H1 (cell line): ENCODE measurements at regions not wholly inside any gene's neighbourhood (a gene's known extent, or its start where the extent isn't known, plus 50 kb on each side); places are given as distances from the start of the nearest gene placed in this dataset.

Experiments used
- CTCF ChIA-PET: fragments of 300-600 bp; sonication (Branson Sonifier 250); formaldehyde crosslinking; loops from one replicate; lab custom pipeline; 2021; ENCODE audit not compliant: partially characterized antibody; lab: Charles Lee
- POLR2A ChIA-PET: fragments of 300-600 bp; sonication (Branson Sonifier 250); formaldehyde crosslinking; loops from one replicate; lab custom pipeline; 2021; ENCODE audit warnings: inconsistent platforms; ENCODE audit not compliant: partially characterized antibody; lab: Charles Lee
- DNase-seq, 2 experiments: peaks; one replicate each; pipeline versions ENCODE4 v3.0.0 to v3.0.0-alpha.2; 2010 to 2022; ENCODE audit warnings: low spot score in 2 of 2, low read depth in 1 of 2, mixed read lengths in 1 of 2
- FAIRE-seq: peaks from 2 replicates; lab custom pipeline; 2011; peaks lifted over from hg19 to GRCh38; lab: Jason Lieb, UNC
- H2AFZ ChIP-seq: 2 replicates; pipeline ENCODE4 v1.8.1; 2012; ENCODE audit warnings: low read length, inconsistent platforms
- H2AK5ac ChIP-seq: 2 replicates; pipeline ENCODE4 v1.6.1; 2013; ENCODE audit warnings: low read depth, low read length
- H2BK120ac ChIP-seq: replicated peaks from 2 replicates; pipeline ENCODE3; 2013; ENCODE audit warnings: low read depth, low read length, inconsistent platforms
- H2BK12ac ChIP-seq: 2 replicates; pipeline ENCODE4 v1.6.1; 2013; ENCODE audit warnings: low read depth, low read length
- H2BK15ac ChIP-seq: 2 replicates; pipeline ENCODE4 v1.6.1; 2013; ENCODE audit warnings: low read length
- H2BK20ac ChIP-seq: 2 replicates; pipeline ENCODE4 v1.6.1; 2013; ENCODE audit warnings: low read length
- H2BK5ac ChIP-seq: 2 replicates; pipeline ENCODE4 v1.6.1; 2013; ENCODE audit warnings: low read depth, low read length
- H3K14ac ChIP-seq: 2 replicates; pipeline ENCODE4 v1.6.1; 2013; ENCODE audit warnings: inconsistent platforms; ENCODE audit not compliant: insufficient read length
- H3K18ac ChIP-seq: 2 replicates; pipeline ENCODE4 v1.6.1; 2013; ENCODE audit warnings: low read length; ENCODE audit errors: extremely low read depth
- H3K23ac ChIP-seq: 2 replicates; pipeline ENCODE4 v1.6.1; 2013; ENCODE audit warnings: inconsistent platforms; ENCODE audit not compliant: insufficient read length
- H3K23me2 ChIP-seq: 2 replicates; pipeline ENCODE4 v1.6.1; 2013; ENCODE audit warnings: low read depth, low read length
- H3K27ac ChIP-seq: 2 replicates; pipeline ENCODE4 v1.6.1; 2011; ENCODE audit warnings: low read depth, low read length, inconsistent platforms
- H3K27me3 ChIP-seq, 4 experiments: replicated peaks in 1 of 4; 1 replicate in 1 of 4; 2 replicates in 3 of 4; pipeline versions ENCODE4 v1.6.1 to v1.8.1; 2011 to 2013; ENCODE audit warnings: low read length in 3 of 4, mild to moderate bottlenecking in 3 of 4, inconsistent platforms in 2 of 4, mixed read lengths in 2 of 4, moderate library complexity in 1 of 4; ENCODE audit not compliant: control insufficient read depth in 3 of 4, insufficient read depth in 3 of 4; ENCODE audit errors: extremely low read depth in 1 of 4
- H3K36me3 ChIP-seq, 4 experiments: 2 replicates each; pipeline versions ENCODE4 v1.6.1 to v1.8.1; 2011 to 2013; ENCODE audit warnings: mild to moderate bottlenecking in 4 of 4, low read length in 3 of 4, moderate library complexity in 2 of 4, control low read depth in 1 of 4, inconsistent platforms in 1 of 4; ENCODE audit not compliant: insufficient read depth in 4 of 4, control insufficient read depth in 2 of 4
- H3K4ac ChIP-seq: replicated peaks from 2 replicates; pipeline ENCODE3; 2013; ENCODE audit warnings: low read length, low read depth, mixed read lengths, inconsistent platforms; ENCODE audit not compliant: insufficient read length
- H3K4me1 ChIP-seq, 4 experiments: replicated peaks in 1 of 4; 1 replicate in 1 of 4; 2 replicates in 3 of 4; pipeline versions ENCODE4 v1.6.1 to v1.8.1; 2011 to 2013; ENCODE audit warnings: low read length in 3 of 4, inconsistent platforms in 2 of 4, mixed read lengths in 1 of 4; ENCODE audit not compliant: insufficient read depth in 4 of 4, control insufficient read depth in 3 of 4
- H3K4me2 ChIP-seq, 2 experiments: 2 replicates each; pipeline versions ENCODE4 v1.6.1 to v1.8.1; 2011 to 2013; ENCODE audit warnings: low read depth in 2 of 2, low read length in 2 of 2, control low read depth in 1 of 2, inconsistent platforms in 1 of 2, mild to moderate bottlenecking in 1 of 2; ENCODE audit not compliant: insufficient read depth in 1 of 2
- H3K4me3 ChIP-seq, 4 experiments: fragments of 200-600, 300-600 bp in 1 of 4; sonication (generic), shearing (Covaris generic), sonication (Bioruptor Twin) in 1 of 4; 2 replicates each; pipeline versions ENCODE4 v1.5.1 to v1.8.1; 2011 to 2016; ENCODE audit warnings: low read length in 4 of 4, low read depth in 3 of 4, control low read depth in 2 of 4, inconsistent platforms in 2 of 4, mild to moderate bottlenecking in 2 of 4, mixed read lengths in 1 of 4, moderate library complexity in 1 of 4; ENCODE audit not compliant: insufficient read depth in 2 of 4; ENCODE audit errors: extremely low read depth in 1 of 4
- H3K56ac ChIP-seq: replicated peaks from 2 replicates; pipeline ENCODE3; 2013; ENCODE audit warnings: low read depth, mild to moderate bottlenecking, mixed read lengths, low read length, inconsistent platforms; ENCODE audit not compliant: insufficient read length
- H3K79me1 ChIP-seq: 2 replicates; pipeline ENCODE4 v1.6.1; 2013; ENCODE audit warnings: low read depth, low read length, control low read depth
- H3K79me2 ChIP-seq, 2 experiments: 2 replicates each; pipeline versions ENCODE4 v1.6.1 to v1.8.1; 2012 to 2013; ENCODE audit warnings: low read length in 2 of 2, mild to moderate bottlenecking in 2 of 2, inconsistent platforms in 1 of 2; ENCODE audit not compliant: insufficient read depth in 2 of 2, control insufficient read depth in 1 of 2
- H3K9ac ChIP-seq, 4 experiments: replicated peaks in 1 of 4; 1 replicate in 1 of 4; 2 replicates in 3 of 4; pipeline versions ENCODE4 v1.6.1 to v1.8.1; 2011 to 2013; ENCODE audit warnings: low read depth in 3 of 4, low read length in 3 of 4, control low read depth in 2 of 4, mild to moderate bottlenecking in 2 of 4, moderate library complexity in 2 of 4, inconsistent platforms in 1 of 4; ENCODE audit errors: extremely low read depth in 1 of 4
- H3K9me3 ChIP-seq, 2 experiments: 2 replicates each; pipeline versions ENCODE4 v1.6.1 to v1.8.1; 2012 to 2013; ENCODE audit warnings: mild to moderate bottlenecking in 2 of 2, moderate library complexity in 2 of 2, control low read depth in 1 of 2, inconsistent platforms in 1 of 2, low read depth in 1 of 2, low read length in 1 of 2, mixed read lengths in 1 of 2; ENCODE audit not compliant: insufficient read depth in 2 of 2
- H4K20me1 ChIP-seq, 2 experiments: replicated peaks in 1 of 2; 2 replicates each; pipeline versions ENCODE3 to v1.8.1; 2011 to 2013; ENCODE audit warnings: inconsistent platforms in 2 of 2, low read length in 2 of 2, mild to moderate bottlenecking in 1 of 2; ENCODE audit not compliant: insufficient read depth in 2 of 2, control insufficient read depth in 1 of 2
- H4K5ac ChIP-seq: 2 replicates; pipeline ENCODE4 v1.6.1; 2013; ENCODE audit warnings: low read length, low read depth, mixed read lengths, inconsistent platforms; ENCODE audit not compliant: insufficient read length
- H4K8ac ChIP-seq: 2 replicates; pipeline ENCODE4 v1.8.0; 2013; ENCODE audit warnings: mild to moderate bottlenecking, moderate library complexity, low read length, inconsistent platforms; ENCODE audit not compliant: insufficient read depth; ENCODE audit errors: extremely low read depth
- H4K91ac ChIP-seq: replicated peaks from 2 replicates; pipeline ENCODE3; 2013; ENCODE audit warnings: low read length, mixed read lengths, inconsistent platforms; ENCODE audit not compliant: insufficient read length
- ASH2L ChIP-seq: fragments of 200-600, 300-600 bp; sonication (generic); IDR thresholded peaks from one replicate; pipeline ENCODE4 v1.7.1; 2017; ENCODE audit warnings: low read length
- CBX5 ChIP-seq: fragments of 300-800, 300-1000 bp; sonication (generic); IDR thresholded peaks from 2 replicates; pipeline ENCODE4 v1.7.1; 2016; ENCODE audit warnings: antibody characterized with exemption, low read length, low read depth
- CEBPB ChIP-seq: IDR thresholded peaks from 2 replicates; pipeline ENCODE4 v1.6.1; 2012; ENCODE audit warnings: low read depth, low read length
- CHD1 ChIP-seq: IDR thresholded peaks from 2 replicates; pipeline ENCODE4 v1.6.1; 2012; ENCODE audit warnings: low read depth, low read length, improper control_type of control experiment
- EGR1 ChIP-seq: IDR thresholded peaks from 2 replicates; pipeline ENCODE4 v1.6.1; 2011; ENCODE audit warnings: low read depth, low read length, borderline replicate concordance
- JUN ChIP-seq: IDR thresholded peaks from 2 replicates; pipeline ENCODE4 v1.6.1; 2011; ENCODE audit warnings: low read depth, mild to moderate bottlenecking, improper control_type of control experiment, low read length
- RFX5 ChIP-seq: IDR thresholded peaks from 2 replicates; pipeline ENCODE4 v1.6.1; 2011; ENCODE audit warnings: low read depth, low read length, improper control_type of control experiment, borderline replicate concordance
- SIN3A ChIP-seq, 2 experiments: IDR thresholded peaks in 1 of 2; conservative IDR thresholded peaks in 1 of 2; 2 replicates each; pipeline ENCODE4 v1.6.1; 2011 to 2012; ENCODE audit warnings: low read length in 2 of 2, improper control_type of control experiment in 1 of 2, low read depth in 1 of 2, mild to moderate bottlenecking in 1 of 2
- SP2 ChIP-seq: IDR thresholded peaks from 2 replicates; pipeline ENCODE4 v1.6.1; 2012; ENCODE audit warnings: mild to moderate bottlenecking, low read length, inconsistent platforms
- TAF1 ChIP-seq: IDR thresholded peaks from 2 replicates; pipeline ENCODE4 v1.6.1; 2011; ENCODE audit warnings: mild to moderate bottlenecking, low read depth, low read length
- TAF7 ChIP-seq: optimal IDR thresholded peaks from 2 replicates; pipeline ENCODE3; 2011; ENCODE audit warnings: low read depth, mild to moderate bottlenecking, inconsistent platforms, low read length, moderate library complexity, borderline replicate concordance
- WGBS, 2 experiments: shearing (Covaris generic) in 1 of 2; methylation state at CpG; one replicate each; pipeline versions ENCODE4 v1.1.6 to v1.1.7; 2013 to 2015; ENCODE audit warnings: low lambda C conversion rate in 2 of 2, mixed read lengths in 2 of 2, inconsistent platforms in 1 of 2, low coverage in 1 of 2, missing lambda C conversion rate in 1 of 2; ENCODE audit not compliant: insufficient replicate concordance in 2 of 2, insufficient coverage in 1 of 2, insufficient read length in 1 of 2; ENCODE audit errors: extremely low coverage in 1 of 2, missing lambda C conversion rate in 1 of 2; 5-methylcytosine and 5-hydroxymethylcytosine counted together
- TF ChIP-seq, protein P1 (sequence below): IDR thresholded peaks from 2 replicates; pipeline ENCODE4 v1.6.1; 2011; ENCODE audit warnings: low read depth, mild to moderate bottlenecking, low read length; ENCODE audit not compliant: insufficient read depth

DNA sequence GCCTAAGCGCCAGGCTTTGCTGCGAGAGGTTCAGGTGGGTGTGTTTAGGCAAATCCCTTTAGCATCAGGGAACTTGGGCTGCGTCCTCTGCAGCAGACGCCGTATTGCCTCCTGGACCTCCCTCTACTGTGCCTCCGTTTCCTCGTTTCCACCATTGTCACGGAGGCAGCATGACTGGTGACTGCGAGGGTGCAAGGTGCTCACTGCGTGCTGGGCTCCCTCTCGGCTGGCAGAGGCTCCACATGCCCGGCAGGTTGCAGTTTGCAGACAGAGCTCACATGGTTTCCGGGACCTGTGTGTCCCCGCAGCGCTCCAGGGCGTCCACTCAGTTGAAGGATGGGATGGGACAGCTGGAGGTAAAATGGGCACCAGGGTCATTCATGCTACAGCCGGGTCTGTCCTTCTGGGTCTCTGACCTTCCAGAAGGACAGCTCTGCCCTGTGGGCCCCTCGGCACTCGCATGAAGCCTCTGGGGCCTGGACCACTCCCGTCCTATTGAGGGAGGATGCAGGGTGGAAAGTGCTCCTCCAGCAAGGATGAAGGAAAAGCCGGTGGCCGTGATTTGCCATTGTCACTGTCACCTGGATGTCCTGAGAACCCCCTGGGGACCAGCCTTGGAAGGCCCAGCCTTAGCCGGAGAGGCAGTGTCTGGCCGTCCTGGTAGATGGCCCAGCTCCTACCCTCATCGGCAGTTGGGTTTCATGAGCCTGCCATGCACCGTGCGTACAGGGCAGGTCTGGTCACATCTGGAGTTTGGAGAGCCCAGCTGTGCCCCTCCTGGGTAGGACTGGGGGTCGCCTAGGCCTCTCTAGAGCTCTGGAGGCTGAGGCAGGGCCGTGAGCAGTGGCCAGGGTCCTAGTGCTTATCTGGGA is 146.5 kb downstream of the KIF26A start:
- no peak overlapping the region for H3K4ac ChIP-seq
- H2BK120ac ChIP-seq = no peak overlapping the region
- H3K36me3 ChIP-seq = no peaks in the 10 kb centered on the region
- H3K23ac ChIP-seq = no peak overlapping the region
- no peak overlapping the region for H4K91ac ChIP-seq
- no peak for FAIRE-seq
- H4K20me1 ChIP-seq = no peaks in the 10 kb centered on the region
- H3K4me1 ChIP-seq = no peaks in the 10 kb centered on the region; a peak in 3 of 7 replicates
- no peak for DNase-seq
- peak overlapping the region; percentile 90; the same call in 1 of the 2 replicates for H4K8ac ChIP-seq
- H3K4me2 ChIP-seq = no peak overlapping the region
- no peak overlapping the region for H3K14ac ChIP-seq
- H2AK5ac ChIP-seq = no peak overlapping the region
- H3K18ac ChIP-seq = no peak overlapping the region
- CTCF ChIA-PET = interaction anchor here (1.3 kb wide), 2 partner anchors 10 to 424 kb away, joined by 4 read pairs; no protein-coding TSS in a partner anchor
- H3K9me3 ChIP-seq = no peaks in the 10 kb centered on the region
- H3K79me2 ChIP-seq = no peaks in the 10 kb centered on the region
- H3K4me3 ChIP-seq = no peak overlapping the region
- H4K5ac ChIP-seq = no peak overlapping the region
- no peak overlapping the region; the same call in 1 of the 2 replicates for H2AFZ ChIP-seq
- POLR2A ChIA-PET = interaction anchor here (1.1 kb wide), 1 partner anchor 7 kb away, joined by 3 read pairs; no protein-coding TSS in a partner anchor
- no peaks in the 10 kb centered on the region for H3K79me1 ChIP-seq
- H2BK12ac ChIP-seq = peak overlapping the region; percentile 53; the same call in 1 of the 2 replicates
- H2BK20ac ChIP-seq = no peak overlapping the region
- no peak overlapping the region for H3K9ac ChIP-seq
- H3K27ac ChIP-seq = no peak overlapping the region
- 0 out of 2 replicates have a peak, but pooled peaks cover 3% of the 10 kb centered on the region for H3K23me2 ChIP-seq
- WGBS, 2 experiments = 86% methylated on average over 28 of the region's 29 CpGs; no CpG with 5 or more reads in 1 of the 2 experiments
- peak overlapping the region; percentile 49; the same call in 1 of the 2 replicates for H2BK5ac ChIP-seq
- no peaks in the 10 kb centered on the region for H3K27me3 ChIP-seq
- no peak overlapping the region for H3K56ac ChIP-seq
- no peak overlapping the region for H2BK15ac ChIP-seq
- TF ChIP-seq SIN3A (conservative IDR thresholded peaks at IDR 0.05 in 1 of 2, IDR thresholded peaks at IDR 0.05 in 1 of 2; ENCODE audit: low read depth in 1 of 2, low read length in 2 of 2) (no peak), TAF1 (no peak), EGR1 (no peak), SP2 (no peak), CHD1 (no peak), CBX5 (no peak), JUN (no peak), ASH2L (no peak), CEBPB (no peak), RFX5 (no peak), TAF7 (no peak)
- TF ChIP-seq, protein P1, sequence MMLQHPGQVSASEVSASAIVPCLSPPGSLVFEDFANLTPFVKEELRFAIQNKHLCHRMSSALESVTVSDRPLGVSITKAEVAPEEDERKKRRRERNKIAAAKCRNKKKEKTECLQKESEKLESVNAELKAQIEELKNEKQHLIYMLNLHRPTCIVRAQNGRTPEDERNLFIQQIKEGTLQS = no peak
